RWPE2 (cell line): ENCODE measurements at regions not wholly inside any gene's neighbourhood (a gene's known extent, or its start where the extent isn't known, plus 50 kb on each side); places are given as distances from the start of the nearest gene placed in this dataset.
"Not testable (repeated sequence)": the region's sequence is repeated elsewhere in the genome, so short reads cannot be mapped to it uniquely, and the experiment has no call there.

Experiments
- ATAC-seq: fragments of 200-7000 bp; cut with Tn5 transposase; 3 replicates; pipeline ENCODE4 v1.9.1; 2021; ENCODE audit warnings: low read depth
- DNase-seq: peaks from one replicate; pipeline ENCODE4 v3.0.0-alpha.2; 2020; ENCODE audit warnings: low spot score
- H3K27ac ChIP-seq: fragments of 450-650 bp; 2 replicates; pipeline ENCODE4 v1.5.1; 2017; ENCODE audit warnings: mild to moderate bottlenecking; ENCODE audit not compliant: poor library complexity, severe bottlenecking
- H3K27me3 ChIP-seq: fragments of 250-450 bp; sonication (Bioruptor Pico); 2 replicates; pipeline ENCODE4 v1.5.1; 2021; ENCODE audit warnings: mild to moderate bottlenecking, moderate library complexity; ENCODE audit not compliant: insufficient read depth, poor library complexity, severe bottlenecking
- H3K36me3 ChIP-seq: fragments of 250-450 bp; sonication (Bioruptor Pico); 2 replicates; pipeline ENCODE4 v1.5.1; 2020; ENCODE audit warnings: low read depth, mild to moderate bottlenecking, moderate library complexity
- H3K4me1 ChIP-seq: fragments of 250-450 bp; sonication (Bioruptor Pico); 2 replicates; pipeline ENCODE4 v1.5.1; 2021; ENCODE audit warnings: mild to moderate bottlenecking, moderate library complexity; ENCODE audit not compliant: insufficient read depth, poor library complexity, severe bottlenecking
- H3K4me3 ChIP-seq: fragments of 250-450 bp; sonication (Bioruptor Pico); 2 replicates; pipeline ENCODE4 v1.5.1; 2021; ENCODE audit warnings: mild to moderate bottlenecking, moderate library complexity; ENCODE audit not compliant: severe bottlenecking
- H3K9me3 ChIP-seq: fragments of 250-450 bp; sonication (Bioruptor Pico); 2 replicates; pipeline ENCODE4 v1.5.1; 2021; ENCODE audit warnings: mild to moderate bottlenecking, moderate library complexity; ENCODE audit not compliant: severe bottlenecking
- TF ChIP-seq, protein P1 (sequence below): fragments of 450-650 bp; IDR thresholded peaks from one replicate; pipeline ENCODE4 v1.5.1; 2017; ENCODE audit warnings: mild to moderate bottlenecking, moderate library complexity; ENCODE audit not compliant: poor library complexity, severe bottlenecking

GRCh38 chr12:41645624-41646023, 457.5 kb downstream of the PDZRN4 start:
- Histone ChIP-seq H3K4me1 (no peaks in the 10 kb centered on the region), H3K27me3 (no peaks in the 10 kb centered on the region), H3K27ac (no peak overlapping the region), H3K4me3 (no peak overlapping the region), H3K36me3 (no peaks in the 10 kb centered on the region), H3K9me3 (no peaks in the 10 kb centered on the region)
- DNase-seq (no peak), ATAC-seq (no peak)
- TF ChIP-seq, protein P1, sequence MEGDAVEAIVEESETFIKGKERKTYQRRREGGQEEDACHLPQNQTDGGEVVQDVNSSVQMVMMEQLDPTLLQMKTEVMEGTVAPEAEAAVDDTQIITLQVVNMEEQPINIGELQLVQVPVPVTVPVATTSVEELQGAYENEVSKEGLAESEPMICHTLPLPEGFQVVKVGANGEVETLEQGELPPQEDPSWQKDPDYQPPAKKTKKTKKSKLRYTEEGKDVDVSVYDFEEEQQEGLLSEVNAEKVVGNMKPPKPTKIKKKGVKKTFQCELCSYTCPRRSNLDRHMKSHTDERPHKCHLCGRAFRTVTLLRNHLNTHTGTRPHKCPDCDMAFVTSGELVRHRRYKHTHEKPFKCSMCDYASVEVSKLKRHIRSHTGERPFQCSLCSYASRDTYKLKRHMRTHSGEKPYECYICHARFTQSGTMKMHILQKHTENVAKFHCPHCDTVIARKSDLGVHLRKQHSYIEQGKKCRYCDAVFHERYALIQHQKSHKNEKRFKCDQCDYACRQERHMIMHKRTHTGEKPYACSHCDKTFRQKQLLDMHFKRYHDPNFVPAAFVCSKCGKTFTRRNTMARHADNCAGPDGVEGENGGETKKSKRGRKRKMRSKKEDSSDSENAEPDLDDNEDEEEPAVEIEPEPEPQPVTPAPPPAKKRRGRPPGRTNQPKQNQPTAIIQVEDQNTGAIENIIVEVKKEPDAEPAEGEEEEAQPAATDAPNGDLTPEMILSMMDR: no peak

GRCh38 chr12:41642808-41643207, 454.7 kb downstream of the PDZRN4 start:
- not testable (repeated sequence) for ATAC-seq, H3K27ac ChIP-seq, H3K4me3 ChIP-seq, H3K9me3 ChIP-seq, H3K27me3 ChIP-seq, DNase-seq, H3K4me1 ChIP-seq, H3K36me3 ChIP-seq

DNA sequence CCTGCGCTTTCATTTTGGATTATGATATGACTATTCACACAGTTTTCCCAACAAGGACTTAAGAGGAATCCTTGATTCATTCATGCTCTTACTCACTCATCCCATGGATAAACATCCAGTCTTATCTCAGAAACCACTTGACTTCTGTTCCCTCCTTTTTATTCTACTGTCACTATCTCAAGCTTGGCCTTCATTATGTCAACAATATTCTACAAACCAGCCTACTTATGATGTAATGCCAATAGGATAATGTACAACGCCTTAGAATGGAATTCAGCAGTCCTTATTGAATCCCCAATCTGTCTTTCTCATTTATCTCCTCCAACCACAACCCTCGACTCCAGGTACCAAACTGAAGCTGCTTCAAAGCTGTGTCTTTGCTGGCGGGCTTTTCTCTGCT, 448.5 kb downstream of the PDZRN4 start:
- TF ChIP-seq, protein P1: no peak
- H3K36me3 ChIP-seq: no peaks in the 10 kb centered on the region
- no peak for ATAC-seq

DNA sequence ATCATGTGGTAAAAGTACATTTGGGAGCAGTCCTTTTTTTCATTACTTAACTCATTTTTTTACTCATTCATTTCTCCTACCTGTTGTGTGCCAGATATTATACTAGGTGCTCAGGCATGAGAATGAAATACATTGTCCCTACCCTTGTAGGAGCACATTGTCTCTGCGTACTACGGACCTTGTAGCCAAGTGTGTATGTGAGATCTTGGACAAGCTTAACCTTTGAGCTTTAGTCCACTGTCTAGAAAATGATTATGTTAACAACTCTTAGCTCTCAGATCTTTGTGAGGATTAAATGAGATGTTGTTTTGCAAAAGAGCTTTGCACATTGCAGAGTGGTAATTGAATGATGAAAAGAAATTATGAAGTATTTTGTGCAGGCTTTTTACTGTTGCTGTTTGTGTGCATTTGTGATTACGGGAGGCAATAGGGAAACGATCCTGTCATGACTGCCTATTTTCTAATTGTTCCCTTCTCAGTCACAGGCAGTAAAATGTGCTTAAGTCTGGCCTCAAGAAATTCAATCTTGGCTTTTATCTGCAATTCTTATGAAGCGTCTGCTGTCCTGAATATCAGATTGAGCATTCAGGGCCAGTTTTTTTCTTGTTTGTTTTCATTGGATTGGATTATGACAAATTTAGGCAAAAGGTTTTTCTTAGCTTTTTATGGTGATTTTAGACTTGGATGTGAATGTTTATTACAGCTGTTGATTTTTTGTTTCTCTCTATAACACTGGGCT, 447.7 kb downstream of the PDZRN4 start:
- H3K27me3 ChIP-seq: no peaks in the 10 kb centered on the region
- H3K27ac ChIP-seq: no peak overlapping the region
- ATAC-seq (no peak), DNase-seq (no peak)
- H3K9me3 ChIP-seq: no peaks in the 10 kb centered on the region
- TF ChIP-seq, protein P1: no peak
- H3K4me1 ChIP-seq: no peaks in the 10 kb centered on the region
- H3K36me3 ChIP-seq: no peaks in the 10 kb centered on the region
- H3K4me3 ChIP-seq: no peak overlapping the region

More for the DNA sequence above, 448.5 kb downstream of the PDZRN4 start:
- H3K27me3 ChIP-seq: no peaks in the 10 kb centered on the region
- H3K9me3 ChIP-seq: no peaks in the 10 kb centered on the region
- H3K27ac ChIP-seq: no peak overlapping the region
- H3K4me1 ChIP-seq: no peaks in the 10 kb centered on the region
- no peak for DNase-seq
- H3K4me3 ChIP-seq: no peak overlapping the region

GRCh38 chr12:41634091-41634490, 446.0 kb downstream of the PDZRN4 start:
- H3K4me1 ChIP-seq: no peaks in the 10 kb centered on the region
- DNase-seq: no peak
- TF ChIP-seq, protein P1: no peak
- H3K27me3 ChIP-seq: no peaks in the 10 kb centered on the region
- H3K27ac ChIP-seq: no peak overlapping the region
- no peaks in the 10 kb centered on the region for H3K9me3 ChIP-seq
- ATAC-seq: no peak
- H3K4me3 ChIP-seq: no peak overlapping the region
- no peaks in the 10 kb centered on the region for H3K36me3 ChIP-seq
